IMR-90 (cell line): ENCODE measurements at regions not wholly inside any gene's neighbourhood (a gene's known extent, or its start where the extent isn't known, plus 50 kb on each side); places are given as distances from the start of the nearest gene placed in this dataset.

Source experiments
- ATAC-seq: fragments of 200-7000 bp; cut with Tn5 transposase; 2 replicates; pipeline ENCODE4 v1.9.1; 2020; ENCODE audit warnings: low read depth, mild to moderate bottlenecking, moderate library complexity
- BruUV-seq: library from RNA; stranded (reverse); fragments of 400-500 nt; replicated peaks from 2 replicates; lab custom pipeline; 2021; lab: Mats Ljungman, UMichigan
- CTCF ChIA-PET: fragments of 300-600 bp; formaldehyde crosslinking; extraction: SDS; loops from one replicate; lab custom pipeline; 2021; ENCODE audit warnings: antibody characterized with exemption; lab: Yijun Ruan, JAX
- POLR2A ChIA-PET: fragments of 300-600 bp; sonication (Branson Sonifier 250); formaldehyde crosslinking; loops from one replicate; lab custom pipeline; 2022; ENCODE audit warnings: antibody characterized with exemption; ENCODE audit not compliant: unreplicated experiment; lab: Charles Lee
- DNase-seq: peaks from one replicate; pipeline ENCODE4 v3.0.0; 2013
- H2AFZ ChIP-seq: replicated peaks from 2 replicates; pipeline ENCODE3; 2013; ENCODE audit warnings: low read length, mild to moderate bottlenecking; ENCODE audit not compliant: poor library complexity
- H2AK5ac ChIP-seq: 2 replicates; pipeline ENCODE4 v1.6.1; 2013; ENCODE audit warnings: low read depth, low read length, inconsistent platforms
- H2AK9ac ChIP-seq: replicated peaks from 2 replicates; pipeline ENCODE3; 2013; ENCODE audit warnings: mild to moderate bottlenecking, low read depth, low read length, moderate library complexity; ENCODE audit not compliant: poor library complexity
- H2BK120ac ChIP-seq: 2 replicates; pipeline ENCODE4 v1.6.1; 2013; ENCODE audit warnings: low read depth, low read length, inconsistent platforms
- H2BK15ac ChIP-seq: 3 replicates; pipeline ENCODE4 v1.6.1; 2013; ENCODE audit warnings: low read depth, low read length, inconsistent platforms
- H2BK20ac ChIP-seq: 2 replicates; pipeline ENCODE4 v1.6.1; 2013; ENCODE audit warnings: low read depth, mild to moderate bottlenecking, inconsistent platforms, low read length, moderate library complexity
- H2BK5ac ChIP-seq: 2 replicates; pipeline ENCODE4 v1.6.1; 2013; ENCODE audit warnings: mild to moderate bottlenecking, low read depth, low read length, inconsistent platforms; ENCODE audit not compliant: poor library complexity, severe bottlenecking
- H3K14ac ChIP-seq: replicated peaks from 2 replicates; pipeline ENCODE4 v1.6.1; 2013; ENCODE audit warnings: low read depth, low read length, inconsistent platforms
- H3K18ac ChIP-seq: 2 replicates; pipeline ENCODE4 v1.6.1; 2013; ENCODE audit warnings: low read depth, low read length, control low read depth
- H3K23ac ChIP-seq: 2 replicates; pipeline ENCODE4 v1.6.1; 2013; ENCODE audit warnings: low read depth, low read length, inconsistent platforms
- H3K27ac ChIP-seq: 2 replicates; pipeline ENCODE4 v1.5.1; 2013; ENCODE audit warnings: mild to moderate bottlenecking, control low read depth, low read length; ENCODE audit not compliant: insufficient read depth
- H3K27me3 ChIP-seq: 2 replicates; pipeline ENCODE4 v1.6.1; 2013; ENCODE audit warnings: low read length; ENCODE audit not compliant: control insufficient read depth, insufficient read depth
- H3K36me3 ChIP-seq: 2 replicates; pipeline ENCODE4 v1.6.1; 2013; ENCODE audit warnings: low read length, mixed read lengths; ENCODE audit not compliant: control insufficient read depth, insufficient read depth
- H3K4ac ChIP-seq: 2 replicates; pipeline ENCODE4 v1.6.1; 2013; ENCODE audit warnings: low read depth, low read length, inconsistent platforms
- H3K4me1 ChIP-seq: 2 replicates; pipeline ENCODE4 v1.6.1; 2013; ENCODE audit warnings: low read length, mixed read lengths; ENCODE audit not compliant: control insufficient read depth, insufficient read depth
- H3K4me2 ChIP-seq: 2 replicates; pipeline ENCODE4 v1.6.1; 2013; ENCODE audit warnings: low read depth, mild to moderate bottlenecking, control low read depth, low read length, moderate library complexity
- H3K4me3 ChIP-seq: 2 replicates; pipeline ENCODE4 v1.5.1; 2013; ENCODE audit warnings: low read depth, mild to moderate bottlenecking, control low read depth, low read length, moderate library complexity; ENCODE audit not compliant: insufficient read depth
- H3K56ac ChIP-seq: 2 replicates; pipeline ENCODE4 v1.6.1; 2013; ENCODE audit warnings: low read length, inconsistent platforms; ENCODE audit not compliant: insufficient read depth; ENCODE audit errors: extremely low read depth
- H3K79me1 ChIP-seq, 2 experiments: 2 replicates each; pipeline ENCODE4 v1.6.1; 2013; ENCODE audit warnings: low read length in 2 of 2, inconsistent platforms in 1 of 2, low read depth in 1 of 2
- H3K9ac ChIP-seq: 2 replicates; pipeline ENCODE4 v1.6.1; 2013; ENCODE audit warnings: low read depth, low read length, control low read depth
- H3K9me1 ChIP-seq: 2 replicates; pipeline ENCODE4 v1.6.1; 2013; ENCODE audit warnings: low read length, inconsistent platforms; ENCODE audit not compliant: insufficient read depth
- H3K9me3 ChIP-seq: 2 replicates; pipeline ENCODE4 v1.6.1; 2013; ENCODE audit warnings: low read length; ENCODE audit not compliant: control insufficient read depth, insufficient read depth
- H4K20me1 ChIP-seq: 2 replicates; pipeline ENCODE4 v1.6.1; 2013; ENCODE audit warnings: low read length, inconsistent platforms; ENCODE audit not compliant: insufficient read depth
- H4K5ac ChIP-seq: 2 replicates; pipeline ENCODE4 v1.6.1; 2013; ENCODE audit warnings: mild to moderate bottlenecking, low read depth, low read length, control low read depth
- H4K8ac ChIP-seq, 2 experiments: 2 replicates each; pipeline ENCODE4 v1.6.1; 2013; ENCODE audit warnings: low read depth in 2 of 2, low read length in 2 of 2, control low read depth in 1 of 2, inconsistent platforms in 1 of 2
- H4K91ac ChIP-seq: 2 replicates; pipeline ENCODE4 v1.6.1; 2013; ENCODE audit warnings: low read depth, low read length, inconsistent platforms; ENCODE audit not compliant: insufficient read depth
- BHLHE40 ChIP-seq: fragments of 150-350 bp; IDR thresholded peaks from 2 replicates; pipeline ENCODE4 v1.6.1; 2016; ENCODE audit warnings: mild to moderate bottlenecking, low read depth, low read length
- MAFK ChIP-seq: IDR thresholded peaks from 2 replicates; pipeline ENCODE4 v1.6.1; 2012; ENCODE audit warnings: low read depth, low read length, improper control_type of control experiment
- MXI1 ChIP-seq: IDR thresholded peaks from 2 replicates; pipeline ENCODE4 v1.6.1; 2012; ENCODE audit warnings: low read depth, mild to moderate bottlenecking, low read length, moderate library complexity, borderline replicate concordance
- RCOR1 ChIP-seq: IDR thresholded peaks from 2 replicates; pipeline ENCODE4 v1.6.1; 2012; ENCODE audit warnings: mild to moderate bottlenecking, low read length, improper control_type of control experiment; ENCODE audit not compliant: insufficient replicate concordance
- WGBS, 2 experiments: methylation state at CpG; one replicate each; pipeline versions ENCODE4 v1.1.5 to v1.1.7; 2013; ENCODE audit warnings: missing lambda C conversion rate in 2 of 2; ENCODE audit not compliant: insufficient read length in 1 of 2; ENCODE audit errors: extremely low coverage in 2 of 2; 5-methylcytosine and 5-hydroxymethylcytosine counted together
- dilution Hi-C: fragments of 300-500 bp; cut with HindIII; formaldehyde crosslinking; loops from one replicate; pipeline ENCODE4 v1.14.3; 2018; ENCODE audit warnings: low sequenced_read_pairs; ENCODE audit not compliant: unreplicated experiment
- in situ Hi-C: fragments of 300-500 bp; cut with MboI; formaldehyde crosslinking; loops from 3 replicates; pipeline ENCODE4 v1.14.3; 2019; ENCODE audit warnings: low sequenced_read_pairs, inconsistent platforms, mixed read lengths
- intact Hi-C: fragments of 100-400 bp; cut with micrococcal nuclease; formaldehyde crosslinking; loops from 2 replicates; pipeline ENCODE4 v1.10.0; 2022

DNA sequence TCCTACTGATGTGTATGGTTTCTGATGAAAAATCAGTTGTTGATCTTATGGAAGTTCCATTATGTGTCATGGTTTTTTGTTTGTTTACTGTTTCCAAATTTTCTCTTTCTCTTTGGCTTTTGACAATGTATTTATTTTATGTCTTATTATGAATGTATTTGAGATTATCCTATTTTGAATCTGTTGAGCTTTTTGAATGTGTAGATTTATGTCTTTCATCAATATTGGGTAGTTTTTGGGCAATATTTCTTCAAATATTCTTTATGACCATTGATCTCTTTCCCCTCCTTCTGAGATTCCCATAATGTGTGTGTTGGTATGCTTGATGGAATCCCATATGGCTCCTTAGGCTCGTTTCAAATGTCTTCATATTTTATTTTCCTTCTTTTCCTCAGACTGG lies 80.5 kb upstream of the FAM47C start:
- WGBS, 2 experiments = no CpG with 5 or more reads among the region's 1 CpG

More for the DNA sequence above, 80.5 kb upstream of the FAM47C start:
- ATAC-seq (no peak), DNase-seq (no peak)
- Histone ChIP-seq H4K91ac (no peak overlapping the region), H4K20me1 (no peaks in the 10 kb centered on the region), H3K23ac (no peak overlapping the region), H2BK15ac (no peak overlapping the region), H4K8ac (no peak overlapping the region), H3K4me2 (no peak overlapping the region), H3K18ac (no peak overlapping the region), H3K27me3 (no peaks in the 10 kb centered on the region), H3K4me1 (no peaks in the 10 kb centered on the region), H4K5ac (no peak overlapping the region), H2BK120ac (no peak overlapping the region), H3K36me3 (no peaks in the 10 kb centered on the region), H3K56ac (no peak overlapping the region), H3K14ac (no peak overlapping the region), H3K4me3 (no peak overlapping the region), H2AK5ac (no peak overlapping the region), H3K9me3 (peaks cover 2% of the 10 kb centered on the region; the same call in 1 of the 2 replicates), H3K27ac (no peak overlapping the region), H3K9ac (no peak overlapping the region), H2AFZ (no peak overlapping the region), H3K9me1 (no peaks in the 10 kb centered on the region), H2BK20ac (no peak overlapping the region), H3K79me1 (no peaks in the 10 kb centered on the region), H3K4ac (no peak overlapping the region), H2AK9ac (no peak overlapping the region), H2BK5ac (no peak overlapping the region)
- dilution Hi-C loops (no loop called here), in situ Hi-C loops (no loop called here), intact Hi-C loops (no loop called here)
- ChIA-PET POLR2A (no interaction called here), CTCF (no interaction called here)
- TF ChIP-seq RCOR1 (no peak), MXI1 (no peak), BHLHE40 (no peak), MAFK (no peak)
- no TSS peak for BruUV-seq
